ENCODE measurements at regions not wholly inside any gene's neighbourhood (a gene's known extent, or its start where the extent isn't known, plus 50 kb on each side); places are given as distances from the start of the nearest gene placed in this dataset.
"Not testable (repeated sequence)": the region's sequence is repeated elsewhere in the genome, so short reads cannot be mapped to it uniquely, and the experiment has no call there.

DNA sequence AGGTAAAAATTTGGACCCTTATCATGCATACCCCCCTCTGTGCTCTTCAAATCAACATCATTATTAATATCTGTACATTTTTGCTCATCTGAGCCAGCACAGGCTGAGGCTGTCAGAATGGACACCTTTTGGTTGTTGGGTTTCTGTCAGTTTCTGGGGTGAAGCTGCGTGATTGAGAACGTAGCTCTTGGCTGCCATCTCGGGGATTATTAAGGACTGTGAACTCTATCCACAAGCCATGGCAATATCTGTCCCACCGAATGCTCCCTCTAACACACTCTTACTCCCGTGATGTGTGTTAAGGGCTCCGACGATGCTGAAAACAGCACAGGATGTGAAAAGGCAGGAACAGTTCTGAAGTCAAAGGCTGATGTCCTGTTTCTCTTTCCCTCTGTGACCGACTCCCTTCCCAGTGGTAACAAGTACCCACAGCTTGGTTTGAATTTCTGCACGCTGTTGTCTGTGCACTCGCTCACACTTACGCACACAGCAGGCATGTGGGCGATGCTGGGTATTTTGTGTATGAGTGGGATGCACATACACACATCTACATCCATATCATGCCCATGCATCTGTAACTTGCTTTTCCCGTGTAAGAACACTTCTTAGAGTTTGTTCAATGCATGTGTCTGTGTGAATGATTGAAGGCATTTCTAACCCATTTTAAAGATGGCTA is 405.6 kb downstream of the TMEM121 start:
- no peak for DNase-seq (ENCODE audit: low read depth in 2 of 2)

DNA sequence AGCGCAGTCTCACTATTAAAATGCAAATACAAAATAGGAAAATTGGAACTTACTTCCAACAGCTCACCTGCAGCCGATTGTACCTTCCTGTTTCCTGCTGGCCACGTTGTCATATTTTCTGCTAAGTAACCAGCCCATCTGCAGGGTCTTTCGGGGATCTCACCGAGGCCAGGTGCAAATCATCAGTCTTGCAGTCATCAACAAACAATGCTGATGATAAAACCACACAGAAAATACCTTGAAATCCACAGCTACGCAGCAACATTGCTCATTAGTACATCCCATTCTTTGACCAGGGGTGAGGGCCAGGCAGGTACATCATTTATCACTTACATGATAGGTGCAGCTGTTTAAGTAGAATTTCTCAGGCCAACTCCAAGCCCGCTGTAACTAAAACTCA is 406.9 kb downstream of the TMEM121 start:
- no peak for DNase-seq (ENCODE audit: low read depth in 2 of 2)

DNA sequence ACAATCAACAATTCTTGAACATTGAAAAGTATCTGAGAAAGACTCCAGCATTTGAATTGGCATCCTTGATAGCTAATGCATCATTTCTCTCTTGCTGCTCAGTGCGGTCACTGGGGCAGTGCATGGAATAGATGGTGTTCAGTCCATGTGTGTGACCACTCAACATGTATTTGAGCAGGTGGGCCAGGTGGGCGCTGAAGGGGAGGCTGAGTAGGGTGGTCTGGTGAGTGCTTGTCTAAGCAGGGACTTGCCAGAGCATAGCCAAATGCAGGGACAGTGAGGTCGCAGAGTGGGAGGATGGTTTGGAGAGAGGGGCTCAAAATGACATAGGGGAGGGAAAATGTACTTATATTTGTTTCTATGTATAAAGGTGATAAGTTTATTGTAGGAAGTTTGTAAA is 409.0 kb downstream of the TMEM121 start:
- no peak for DNase-seq (ENCODE audit: low read depth in 2 of 2)

DNA sequence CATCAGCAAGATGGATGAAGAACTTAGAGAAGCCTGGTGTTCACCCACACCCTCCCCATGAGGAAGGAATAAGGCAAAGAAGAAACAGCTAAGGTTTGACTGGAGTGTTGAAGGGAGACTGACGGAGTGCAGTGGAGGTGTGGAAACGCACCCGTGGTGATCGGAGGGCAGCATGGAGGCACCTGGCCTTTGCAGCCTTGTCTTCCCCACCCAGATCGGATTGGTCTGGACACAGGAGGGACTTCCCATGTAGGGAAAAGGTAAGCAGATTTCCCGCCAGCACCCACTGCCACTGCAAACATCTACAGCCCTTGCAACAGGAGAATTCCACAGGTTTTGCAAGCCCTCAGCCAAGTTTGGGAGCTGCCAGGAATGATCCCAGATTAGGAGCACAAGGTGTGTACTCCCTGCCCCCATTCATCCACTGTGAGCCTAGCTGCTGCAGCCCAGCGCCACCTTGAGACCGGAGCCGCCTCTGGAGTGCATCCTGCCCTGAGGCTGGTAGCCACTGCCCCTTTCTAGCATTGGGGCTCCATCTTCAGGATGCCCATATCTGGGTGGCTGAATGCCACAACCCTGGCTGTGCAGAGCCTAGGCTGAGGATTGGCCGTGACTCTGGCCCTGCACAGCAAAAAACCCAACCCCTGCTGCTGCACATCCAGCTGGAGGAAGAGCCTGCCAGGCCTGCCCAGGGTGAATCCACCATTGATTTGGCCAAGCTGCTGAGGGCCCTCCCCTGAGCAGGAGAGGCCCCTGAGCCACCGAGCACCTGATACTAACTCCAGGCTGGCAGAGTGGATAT is 411.1 kb downstream of the TMEM121 start:
- DNase-seq (ENCODE audit: low read depth in 2 of 2), result no peak

DNA sequence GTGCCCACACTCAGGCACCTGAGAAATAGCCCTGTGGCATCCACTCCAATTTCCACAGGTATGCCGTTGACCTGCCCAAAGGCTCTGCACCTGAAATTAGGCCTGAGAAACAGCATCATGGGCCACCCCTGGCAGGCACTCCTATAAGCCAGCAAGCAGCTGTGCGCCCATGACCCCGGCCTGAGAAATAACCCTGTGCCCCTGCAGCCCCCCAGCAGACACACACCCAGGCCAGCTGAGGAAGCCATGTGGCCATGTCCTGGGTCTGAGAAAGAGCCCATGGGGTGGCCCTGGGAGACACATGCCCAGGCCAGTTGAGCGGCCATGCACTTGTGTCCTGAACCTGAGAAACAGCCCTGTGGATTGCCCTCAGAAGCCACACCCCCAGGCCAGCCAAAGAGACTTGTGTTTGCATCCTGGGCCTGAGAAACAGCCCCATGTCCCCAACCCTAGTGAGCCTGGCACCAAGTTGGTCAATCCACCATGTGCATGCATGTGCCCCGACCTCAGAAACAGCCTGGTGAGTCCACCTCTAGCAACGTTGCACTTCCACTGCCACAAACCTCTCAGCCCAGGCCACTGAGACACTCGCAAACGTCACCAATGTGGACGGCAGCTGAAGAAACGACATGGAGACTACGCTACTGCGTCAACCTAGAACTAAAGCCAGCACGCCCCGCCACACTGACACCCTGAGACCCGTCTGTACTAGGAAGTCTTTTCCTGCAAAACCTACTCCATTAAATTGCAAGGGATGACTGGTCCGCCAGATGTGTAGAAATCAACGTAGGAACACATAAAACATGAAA is 411.9 kb downstream of the TMEM121 start:
- DNase-seq (ENCODE audit: low read depth in 2 of 2), result no peak

DNA sequence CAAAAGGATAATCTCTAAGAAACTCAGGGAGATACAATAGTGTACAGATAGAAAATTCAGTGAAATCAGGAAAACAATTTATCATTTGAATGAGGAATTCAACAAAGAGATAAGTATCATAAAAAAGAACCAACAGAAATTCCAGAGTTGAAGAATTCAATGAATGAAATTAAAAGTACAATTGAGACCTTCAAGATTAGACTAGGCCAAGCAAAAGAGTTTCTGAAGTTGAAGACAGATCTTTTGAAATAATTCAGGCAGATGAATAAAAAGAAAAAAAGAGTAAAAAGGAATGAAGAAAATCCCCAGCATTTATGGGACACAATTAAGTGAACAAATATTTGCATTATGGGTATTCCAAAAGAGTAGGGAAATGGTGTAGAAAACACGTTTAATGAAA is 412.6 kb downstream of the TMEM121 start:
- DNase-seq (ENCODE audit: low read depth in 2 of 2), result no peak

DNA sequence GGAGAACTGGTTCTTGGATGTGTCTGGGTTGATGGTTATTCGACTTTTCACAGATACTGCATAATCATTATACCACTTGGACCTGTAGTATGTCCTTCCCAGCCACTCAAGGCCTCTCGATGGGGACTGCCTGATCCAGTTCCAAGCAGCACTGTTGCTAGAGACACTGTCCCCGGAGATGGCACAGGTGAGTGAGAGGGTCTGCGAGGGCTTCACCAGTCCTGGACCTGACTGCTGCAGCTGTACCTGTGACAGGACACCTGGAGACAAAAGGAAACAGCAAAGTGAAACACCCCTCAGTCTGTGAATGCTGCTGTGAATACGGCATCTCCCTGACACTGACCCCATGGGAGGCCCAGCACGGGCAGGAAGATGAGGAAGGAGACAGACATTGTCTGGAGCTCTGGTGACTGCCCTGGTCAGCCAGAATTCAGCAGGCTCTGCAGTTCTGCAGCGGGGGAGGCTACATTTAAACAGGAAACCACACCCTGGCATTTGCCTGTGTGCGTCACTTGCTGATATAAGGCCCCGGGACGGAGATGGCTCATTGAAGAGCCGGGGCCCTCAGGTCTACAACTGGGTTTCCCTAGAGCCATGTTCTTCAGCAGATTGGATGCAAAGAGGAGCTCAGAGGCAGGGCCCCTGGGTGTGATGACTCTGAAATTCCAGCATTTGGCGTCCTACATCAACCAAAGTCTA is 413.6 kb downstream of the TMEM121 start:
- no peak for DNase-seq (ENCODE audit: low read depth in 2 of 2)

DNA sequence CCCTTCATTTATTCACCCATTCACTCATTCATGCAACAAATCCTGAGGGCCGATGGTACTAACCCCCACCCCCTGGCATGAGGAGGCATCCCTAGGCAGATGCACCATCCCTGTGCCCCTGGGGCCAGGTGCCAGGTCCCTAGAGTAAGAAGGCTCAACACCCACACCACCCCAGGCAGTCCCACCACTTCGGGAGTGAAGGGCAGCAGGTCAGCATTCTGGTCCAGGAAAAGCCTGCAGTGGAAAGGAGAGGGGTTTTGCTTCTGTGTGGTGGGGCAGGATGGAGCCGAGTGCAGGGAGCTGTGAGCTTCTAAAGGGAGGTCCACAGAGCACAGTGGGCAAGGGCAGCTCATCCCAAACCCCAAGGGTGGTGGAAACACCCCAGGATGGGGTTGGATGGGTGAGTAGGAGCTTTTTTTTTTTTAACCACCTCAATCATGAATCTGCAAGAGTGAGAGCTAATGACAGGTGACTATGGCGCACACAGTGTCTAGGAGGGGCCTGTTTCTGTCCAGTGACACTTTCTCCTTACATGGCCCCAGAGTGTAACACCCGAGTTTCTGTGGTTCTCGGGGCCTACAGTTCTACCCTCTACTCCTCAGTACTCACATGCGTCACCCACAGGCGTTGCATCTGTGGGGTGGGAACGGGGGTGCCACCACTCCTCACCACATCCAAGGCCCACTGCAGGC is 414.3 kb downstream of the TMEM121 start:
- no peak for DNase-seq (ENCODE audit: low read depth in 2 of 2)

DNA sequence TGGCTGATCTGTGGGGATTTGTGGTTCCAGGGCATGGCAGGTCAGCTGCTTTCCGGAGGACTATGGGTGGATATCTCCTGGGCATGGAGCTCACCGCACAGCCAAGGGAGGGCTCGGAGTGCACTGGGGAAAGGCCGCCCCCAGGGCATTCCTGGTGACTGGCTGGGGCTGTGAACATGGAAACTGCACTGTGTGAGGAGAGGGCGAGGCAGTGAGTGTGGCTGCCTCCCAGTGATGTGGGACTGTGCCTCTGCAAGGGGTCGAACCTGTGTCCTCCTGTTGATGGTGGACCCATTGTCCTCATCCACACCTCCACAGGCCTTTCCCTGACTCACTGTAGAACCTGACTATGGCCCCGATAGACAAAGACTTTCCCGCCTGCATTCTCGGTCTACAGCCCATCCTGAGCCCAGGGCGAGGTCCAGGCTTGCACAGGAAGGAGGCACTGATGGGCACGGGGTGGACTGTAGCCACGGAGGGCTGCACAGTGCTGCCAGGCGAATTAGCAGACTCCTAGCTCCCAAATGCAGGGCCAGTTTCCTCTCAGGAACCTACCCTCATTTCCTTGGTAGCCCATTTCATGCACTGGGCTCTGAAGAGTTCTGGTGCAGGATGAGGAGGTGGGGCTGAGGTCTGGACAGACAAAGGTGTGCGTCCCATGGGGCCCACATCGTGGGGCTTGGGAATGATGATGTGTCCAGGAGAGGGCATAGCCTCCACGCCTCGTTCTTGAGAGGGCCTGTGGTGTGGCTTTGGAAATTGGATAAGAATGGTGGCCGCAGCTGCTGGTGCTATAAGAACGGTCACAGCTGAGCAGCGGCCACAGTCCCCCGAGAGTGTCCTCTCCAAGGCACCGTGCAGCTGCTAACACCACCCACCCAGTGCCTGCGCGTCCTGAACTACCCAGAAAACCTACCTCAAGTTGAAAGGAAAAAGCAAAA is 415.1 kb downstream of the TMEM121 start:
- no peak for DNase-seq (ENCODE audit: low read depth in 2 of 2)

DNA sequence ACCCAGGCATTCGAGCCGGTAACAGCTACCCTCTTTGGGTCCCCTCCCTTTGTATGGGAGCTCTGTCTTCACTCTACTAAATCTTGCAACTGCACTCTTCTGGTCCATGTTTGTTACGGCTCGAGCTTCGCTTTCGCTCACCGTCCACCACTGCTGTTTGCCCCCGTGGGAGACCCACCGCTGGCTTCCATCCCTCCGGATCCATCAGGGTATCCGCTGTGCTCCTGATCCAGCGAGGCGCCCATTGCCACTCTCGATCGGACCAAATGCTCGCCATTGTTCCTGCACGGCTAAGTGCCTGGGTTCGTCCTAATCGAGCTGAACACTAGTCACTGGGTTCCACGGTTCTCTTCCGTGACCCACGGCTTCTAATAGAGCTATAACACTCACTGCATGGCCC is 416.3 kb downstream of the TMEM121 start:
- DNase-seq (ENCODE audit: low read depth in 2 of 2), result not testable (repeated sequence)

DNA sequence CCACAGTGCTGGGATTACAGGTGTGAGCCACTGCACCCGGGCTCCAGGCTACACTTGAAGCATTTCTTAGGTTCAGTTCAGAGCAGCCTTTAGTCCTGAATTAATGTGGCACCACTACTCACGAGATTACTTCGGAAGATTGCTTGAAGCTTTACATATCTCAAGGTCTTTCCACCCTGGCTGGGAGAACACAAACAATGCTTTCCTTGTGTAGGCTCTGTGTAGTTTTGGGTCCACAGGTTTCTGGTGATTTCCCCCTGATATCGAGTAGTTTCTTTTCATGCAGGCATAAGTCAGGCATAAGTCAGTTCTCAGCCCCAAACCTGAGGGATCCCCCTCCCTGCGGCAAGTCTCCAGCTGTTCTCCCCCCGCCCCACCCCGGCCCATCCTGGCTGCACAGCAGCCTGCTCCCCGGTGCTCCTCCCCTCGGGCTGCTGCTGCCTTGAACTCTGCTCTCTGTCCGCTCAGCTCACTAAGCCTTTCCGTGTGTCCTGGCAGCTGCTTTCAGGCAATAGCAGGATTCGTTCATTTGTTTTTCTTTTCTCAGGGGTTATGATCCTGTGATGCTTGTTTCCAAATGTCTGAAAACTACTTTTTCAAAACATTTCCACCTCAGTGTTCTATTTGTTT is 417.7 kb downstream of the TMEM121 start:
- no peak for DNase-seq (ENCODE audit: low read depth in 2 of 2)

DNA sequence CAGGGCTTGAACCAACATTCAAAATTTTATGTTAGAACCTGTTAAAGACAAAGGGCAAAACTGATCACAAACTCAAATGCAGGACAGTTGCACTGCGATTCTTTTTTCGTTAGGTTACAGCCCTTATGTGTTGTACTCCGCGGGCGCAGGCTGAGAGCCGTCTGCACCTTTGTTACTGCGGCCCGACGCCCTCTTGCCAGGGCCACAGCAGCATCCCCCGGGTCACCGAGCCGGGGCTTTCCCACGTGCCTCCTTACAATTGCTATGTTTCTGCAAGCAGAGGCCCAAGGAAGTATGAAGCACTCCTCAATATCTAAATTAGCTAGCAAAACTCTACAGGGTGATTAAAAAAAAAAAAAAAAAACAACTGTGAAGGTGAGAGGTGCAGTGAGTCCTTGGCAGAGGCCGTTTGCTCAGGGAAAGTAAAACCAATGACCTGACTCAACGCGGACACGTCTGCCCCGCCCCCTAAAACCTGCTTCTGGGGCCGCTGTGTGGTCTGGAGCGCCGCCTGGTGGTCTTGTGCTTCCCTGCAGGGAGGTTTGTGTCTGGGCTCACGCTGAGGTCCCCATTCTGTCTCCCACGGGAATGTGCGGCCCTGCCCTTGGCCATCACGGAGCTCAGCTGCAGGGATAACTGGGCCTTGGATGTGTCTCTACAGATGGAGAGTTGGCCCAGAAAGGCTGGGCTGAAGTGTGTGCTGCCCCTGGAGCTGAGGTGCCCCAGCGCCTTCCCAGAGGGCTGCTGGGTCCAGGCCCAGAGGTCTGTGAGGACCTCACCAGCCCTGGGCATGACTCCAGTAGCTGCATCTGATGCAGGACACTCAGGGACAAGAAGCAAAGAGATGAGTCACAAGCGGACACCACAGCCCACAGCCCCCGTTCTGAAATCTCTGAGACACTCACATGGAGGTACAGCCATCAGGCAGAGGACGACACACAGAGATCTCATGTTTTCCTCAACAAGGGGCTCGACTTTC is 418.5 kb downstream of the TMEM121 start:
- peak; percentile 33 to 74 for DNase-seq (ENCODE audit: low read depth in 2 of 2)

DNA sequence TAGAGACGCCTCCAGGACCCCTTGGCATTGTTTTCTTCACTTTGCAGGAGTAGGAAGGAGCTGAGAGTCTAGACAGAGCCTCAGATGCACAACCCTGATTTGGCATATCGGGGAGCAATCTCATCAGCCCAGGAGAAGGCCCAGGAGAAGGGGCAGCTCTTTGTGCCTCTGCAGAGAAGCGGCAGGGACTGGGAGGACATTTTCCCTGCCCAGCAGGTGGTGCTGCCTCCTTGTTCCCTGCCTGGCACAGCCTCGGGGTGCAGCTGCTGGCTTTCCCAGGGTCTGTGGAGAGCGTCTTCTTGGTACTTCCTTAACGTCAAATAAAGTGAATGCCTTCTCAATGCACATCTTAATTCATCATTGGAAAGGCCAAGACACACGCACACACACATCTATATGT is 419.5 kb downstream of the TMEM121 start:
- DNase-seq (ENCODE audit: low read depth in 2 of 2), result no peak

DNA sequence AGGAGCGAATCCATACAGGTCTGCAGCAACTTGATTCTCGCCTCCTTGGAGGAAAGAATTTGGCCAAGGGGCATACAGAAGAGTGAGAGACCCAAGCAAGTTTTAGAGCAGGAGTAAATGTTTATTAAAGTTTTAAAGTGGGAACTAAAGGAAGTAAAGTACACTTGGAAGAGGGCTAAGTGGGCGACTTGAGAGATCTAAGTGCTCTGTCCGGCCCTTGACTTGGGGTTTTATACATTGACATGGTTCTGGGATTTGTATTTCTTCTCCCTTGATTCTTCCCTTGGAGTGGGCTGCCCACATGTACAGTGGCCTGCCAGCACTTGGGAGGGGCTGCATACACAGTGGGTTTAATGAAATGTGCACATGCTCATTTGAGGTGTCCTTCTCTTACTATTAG is 421.2 kb downstream of the TMEM121 start:
- DNase-seq (ENCODE audit: low read depth in 2 of 2), result no peak

DNA sequence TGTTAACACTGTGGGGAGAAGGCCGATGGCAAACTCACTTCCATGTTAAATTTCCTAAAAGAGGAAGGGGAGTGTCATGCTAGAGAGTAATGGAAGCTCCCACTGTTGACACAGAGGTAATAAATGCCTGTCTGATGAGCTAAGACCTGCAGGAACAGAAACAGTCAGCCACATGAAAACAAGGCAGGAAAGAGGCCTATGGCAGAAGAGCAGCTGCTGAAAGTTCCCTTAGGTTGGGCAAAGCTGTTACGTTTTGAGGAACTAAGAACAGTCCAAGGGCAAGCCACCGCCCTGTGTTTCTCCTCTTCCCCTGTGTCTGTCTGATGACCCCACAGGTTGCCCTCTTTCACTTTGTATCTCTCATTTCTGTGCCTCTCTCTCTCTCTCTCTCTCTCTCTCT is 422.6 kb downstream of the TMEM121 start:
- DNase-seq (ENCODE audit: low read depth in 2 of 2), result not testable (repeated sequence)

DNA sequence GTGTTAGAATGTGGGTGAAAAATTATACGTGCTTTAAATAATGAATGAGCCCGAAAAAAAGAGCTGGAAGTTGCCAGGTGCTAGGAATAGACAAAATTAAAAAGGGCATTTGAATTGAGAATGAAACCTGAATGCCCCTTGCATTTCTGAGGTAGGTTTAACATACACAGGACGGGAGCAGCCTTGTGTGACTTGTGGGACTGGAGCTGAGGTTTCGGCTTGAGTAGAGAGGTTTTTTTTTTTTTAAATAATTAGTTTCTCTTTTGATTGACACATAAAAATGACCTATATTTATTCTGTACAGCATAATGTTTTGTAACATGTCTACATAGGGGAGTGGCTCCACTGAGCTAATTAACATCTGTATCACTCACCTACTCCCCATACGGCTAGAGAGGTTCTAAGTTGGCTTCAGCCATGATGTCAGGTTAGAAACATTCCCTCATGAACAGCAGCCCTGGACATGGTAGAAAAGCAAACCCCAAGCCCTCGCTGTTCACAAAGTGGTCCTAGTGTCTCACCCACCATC is 424.0 kb downstream of the TMEM121 start:
- not testable (repeated sequence) for DNase-seq (ENCODE audit: low read depth in 2 of 2)

DNA sequence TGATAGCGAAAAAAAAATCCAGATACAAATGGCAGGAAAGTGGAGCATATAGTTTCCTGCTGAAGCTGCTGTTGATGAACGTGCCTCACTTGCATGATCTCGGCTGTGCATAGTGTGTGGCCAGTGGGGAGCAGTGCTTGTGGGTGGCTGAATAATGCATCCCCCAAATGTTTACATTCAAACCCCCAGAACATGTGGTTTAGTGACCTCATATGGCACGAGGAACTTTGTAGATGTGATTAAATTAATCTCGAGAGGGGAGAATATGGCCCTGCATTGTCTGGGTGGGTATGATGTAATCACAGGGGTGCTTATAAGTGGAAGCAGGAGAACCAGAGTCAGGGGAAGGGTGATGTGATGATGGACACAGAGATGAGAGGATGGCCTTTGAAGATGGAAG is 425.0 kb downstream of the TMEM121 start:
- no peak for DNase-seq (ENCODE audit: low read depth in 2 of 2)

DNA sequence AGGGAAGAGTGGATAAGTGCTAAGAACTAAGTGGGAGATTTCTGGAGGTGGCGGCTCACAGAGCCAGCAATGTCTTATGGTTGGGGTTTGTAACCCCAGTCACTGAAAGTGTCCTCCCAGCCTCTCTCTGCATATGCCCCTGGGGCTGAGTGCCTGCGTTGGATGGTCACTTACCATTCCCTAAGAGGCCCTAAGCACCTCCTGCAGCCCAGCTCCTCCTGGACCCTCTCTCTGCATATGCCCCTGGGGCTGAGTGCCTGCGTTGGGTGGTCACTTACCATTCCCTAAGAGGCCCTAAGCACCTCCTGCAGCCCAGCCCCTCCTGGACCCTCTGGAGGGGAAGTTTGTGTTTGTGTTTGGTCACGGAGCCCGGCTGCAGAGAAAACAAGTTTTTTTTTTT is 425.8 kb downstream of the TMEM121 start:
- no peak for DNase-seq (ENCODE audit: low read depth in 2 of 2)
